ENCODE measurements at regions not wholly inside any gene's neighbourhood (a gene's known extent, or its start where the extent isn't known, plus 50 kb on each side); places are given as distances from the start of the nearest gene placed in this dataset.

GRCh38 chr2:57981083-57981768, 65.4 kb upstream of the VRK2 start:
- no peak for DNase-seq

- no peak for DNase-seq
Observed at GRCh38 chr2:57987835-57988573, 58.6 kb upstream of the VRK2 start.

GRCh38 chr2:57990118-57990725, 56.4 kb upstream of the VRK2 start:
- DNase-seq = no peak

Measured in CD4-positive, alpha-beta T cell treated with Interleukin-12 subunit alpha and Interleukin-12 subunit beta, for 1 hour (primary cell).